GM12878 (cell line): ENCODE measurements at regions not wholly inside any gene's neighbourhood (a gene's known extent, or its start where the extent isn't known, plus 50 kb on each side); places are given as distances from the start of the nearest gene placed in this dataset.

Experiments
- ATAC-seq: fragments of 200-7000 bp; cut with Tn5 transposase; 3 replicates; pipeline ENCODE4 v1.9.1; 2020; ENCODE audit warnings: mild to moderate bottlenecking, moderate library complexity
- BruUV-seq: library from RNA; stranded (reverse); fragments of 400-500 nt; replicated peaks from 2 replicates; lab custom pipeline; 2021; lab: Mats Ljungman, UMichigan
- CTCF ChIA-PET: fragments of 300-600 bp; sonication (Branson Sonifier 250); formaldehyde crosslinking; extraction: SDS; loops from one replicate; lab custom pipeline; 2021; ENCODE audit warnings: inconsistent platforms; lab: Yijun Ruan, JAX
- POLR2A ChIA-PET: fragments of 350-600 bp; formaldehyde crosslinking; extraction: SDS; loops from one replicate; lab custom pipeline; 2021; ENCODE audit warnings: inconsistent platforms; lab: Charles Lee
- RAD21 ChIA-PET: fragments of 300-600 bp; sonication (Branson Sonifier 250); formaldehyde crosslinking; loops from one replicate; lab custom pipeline; 2023; ENCODE audit warnings: antibody characterized with exemption; ENCODE audit not compliant: unreplicated experiment; lab: Charles Lee
- SMC1A ChIA-PET: fragments of 300-600 bp; sonication (Branson Sonifier 250); formaldehyde crosslinking; loops from one replicate; lab custom pipeline; 2023; ENCODE audit not compliant: unreplicated experiment, uncharacterized antibody; lab: Charles Lee
- DNase-seq: peaks from one replicate; pipeline ENCODE4 v3.0.0-alpha.2; 2011; ENCODE audit warnings: low read depth, low spot score
- FAIRE-seq: peaks from 3 replicates; lab custom pipeline; 2011; peaks lifted over from hg19 to GRCh38; lab: Jason Lieb, UNC
- H2AFZ ChIP-seq: 2 replicates; pipeline ENCODE4 v1.6.0; 2011; ENCODE audit warnings: low read depth, low read length, control low read depth; ENCODE audit not compliant: control insufficient read depth
- H3K27ac ChIP-seq: 2 replicates; pipeline ENCODE4 v1.5.1; 2011; ENCODE audit warnings: control low read depth; ENCODE audit not compliant: control insufficient read depth, insufficient read depth
- H3K27me3 ChIP-seq, 2 experiments: replicated peaks in 1 of 2; 2 replicates each; pipeline versions ENCODE4 v1.6.0 to v1.6.1; 2011; ENCODE audit warnings: low read length in 1 of 2; ENCODE audit not compliant: control insufficient read depth in 2 of 2, insufficient read depth in 2 of 2
- H3K36me3 ChIP-seq, 2 experiments: 2 replicates each; pipeline ENCODE4 v1.5.1; 2011; ENCODE audit warnings: low read length in 1 of 2; ENCODE audit not compliant: control insufficient read depth in 2 of 2, insufficient read depth in 2 of 2
- H3K4me1 ChIP-seq: 2 replicates; pipeline ENCODE4 v1.6.1; 2011; ENCODE audit warnings: mild to moderate bottlenecking, low read length, moderate library complexity, mixed read lengths; ENCODE audit not compliant: control insufficient read depth, insufficient read depth
- H3K4me2 ChIP-seq: 2 replicates; pipeline ENCODE4 v1.6.0; 2011; ENCODE audit warnings: control low read depth; ENCODE audit not compliant: control insufficient read depth, insufficient read depth
- H3K4me3 ChIP-seq: fragments of 200-600 bp; sonication (generic); 2 replicates; pipeline ENCODE4 v1.5.1; 2016
- H3K79me2 ChIP-seq: 2 replicates; pipeline ENCODE4 v1.6.0; 2011; ENCODE audit warnings: low read length; ENCODE audit not compliant: control insufficient read depth, insufficient read depth
- H3K9ac ChIP-seq: 2 replicates; pipeline ENCODE4 v1.8.0; 2011; ENCODE audit warnings: low read length, control low read depth, mixed read lengths; ENCODE audit not compliant: control insufficient read depth, insufficient read depth
- H3K9me3 ChIP-seq: replicated peaks from 3 replicates; pipeline ENCODE4 v1.5.1; 2011; ENCODE audit warnings: mild to moderate bottlenecking, low read length; ENCODE audit not compliant: control insufficient read depth, insufficient read depth
- H4K20me1 ChIP-seq: 2 replicates; pipeline ENCODE4 v1.6.0; 2011; ENCODE audit not compliant: control insufficient read depth, insufficient read depth
- CTCF ChIP-seq, 3 experiments: IDR thresholded peaks in 2 of 3; conservative IDR thresholded peaks in 1 of 3; 2 replicates each; pipeline ENCODE4 v1.5.1; 2011; ENCODE audit warnings: low read depth in 3 of 3, low read length in 3 of 3, mild to moderate bottlenecking in 3 of 3, control low read depth in 2 of 3, moderate library complexity in 2 of 3, inconsistent platforms in 1 of 3, mixed read lengths in 1 of 3; ENCODE audit not compliant: control insufficient read depth in 2 of 3, insufficient read depth in 1 of 3; ENCODE audit errors: extremely low read depth in 1 of 3
- HDAC2 ChIP-seq: fragments of 200-600 bp; sonication (generic); IDR thresholded peaks from 2 replicates; pipeline ENCODE4 v1.6.1; 2017
- NFYA ChIP-seq: IDR thresholded peaks from 2 replicates; pipeline ENCODE4 v1.6.1; 2011; ENCODE audit warnings: low read depth, mild to moderate bottlenecking, low read length, improper control_type of control experiment, borderline replicate concordance
- NR2C2 ChIP-seq: IDR thresholded peaks from 2 replicates; pipeline ENCODE4 v1.6.1; 2011; ENCODE audit warnings: borderline replicate concordance, low read depth; ENCODE audit not compliant: control insufficient read depth, insufficient read length
- REST ChIP-seq: IDR thresholded peaks from 2 replicates; pipeline ENCODE4 v1.6.1; 2012; ENCODE audit warnings: mild to moderate bottlenecking, low read depth, low read length
- SKIL ChIP-seq: fragments of 450-650 bp; IDR thresholded peaks from 2 replicates; pipeline ENCODE4 v1.6.1; 2017; ENCODE audit warnings: mild to moderate bottlenecking, low read depth, inconsistent platforms; ENCODE audit not compliant: poor library complexity, severe bottlenecking
- SPI1 ChIP-seq: IDR thresholded peaks from 2 replicates; pipeline ENCODE4 v1.6.1; 2011; ENCODE audit warnings: low read depth, mild to moderate bottlenecking, low read length, moderate library complexity, borderline replicate concordance; ENCODE audit not compliant: insufficient read depth
- USF1 ChIP-seq: IDR thresholded peaks from 2 replicates; pipeline ENCODE4 v1.6.1; 2011; ENCODE audit warnings: borderline replicate concordance, low read depth, mild to moderate bottlenecking, moderate library complexity, mixed read lengths, low read length; ENCODE audit not compliant: insufficient read depth; ENCODE audit errors: extremely low read length
- WGBS: methylation state at CpG from one replicate; pipeline ENCODE4 v1.1.6; 2016; ENCODE audit warnings: low lambda C conversion rate; ENCODE audit not compliant: insufficient replicate concordance, insufficient coverage; ENCODE audit errors: missing lambda C conversion rate; 5-methylcytosine and 5-hydroxymethylcytosine counted together
- in situ Hi-C: fragments of 300-500 bp; cut with MboI; formaldehyde crosslinking; loops from 9 replicates; pipeline ENCODE4 v1.14.3; 2018; ENCODE audit warnings: mixed read lengths
- intact Hi-C: fragments of 100-400 bp; cut with micrococcal nuclease; formaldehyde crosslinking; loops from one replicate; pipeline ENCODE4 v1.14.2; 2022; ENCODE audit not compliant: unreplicated experiment

GRCh38 chr5:145539201-145539600 is 295.9 kb downstream of the PRELID2 start:
- DNase-seq: no peak
- Histone ChIP-seq H3K27ac (no peak overlapping the region), H3K4me3 (no peak overlapping the region), H3K27me3 (no peaks in the 10 kb centered on the region), H3K9me3 (no peaks in the 10 kb centered on the region), H3K79me2 (no peaks in the 10 kb centered on the region), H2AFZ (no peak overlapping the region), H3K36me3 (no peaks in the 10 kb centered on the region), H3K4me1 (no peaks in the 10 kb centered on the region), H4K20me1 (no peaks in the 10 kb centered on the region), H3K4me2 (no peak overlapping the region), H3K9ac (no peak overlapping the region)
- intact Hi-C loops: no loop called here
- ChIA-PET SMC1A (no interaction called here), RAD21 (no interaction called here), CTCF (no interaction called here), POLR2A (no interaction called here)
- no peak for TF ChIP-seq HDAC2
- no peak for TF ChIP-seq SPI1
- no peak for TF ChIP-seq USF1
- no peak for TF ChIP-seq NR2C2
- no peak for ATAC-seq
- FAIRE-seq: no peak
- in situ Hi-C loops: no loop called here
- 17% methylated on average over 2 of the region's 2 CpGs for WGBS
- no TSS peak for BruUV-seq

GRCh38 chr5:145536133-145536532 is 299.0 kb downstream of the PRELID2 start:
- FAIRE-seq: no peak
- no peaks in the 10 kb centered on the region for H3K4me1 ChIP-seq
- in situ Hi-C loops (no loop called here), intact Hi-C loops (no loop called here)
- no peaks in the 10 kb centered on the region for H4K20me1 ChIP-seq
- no peak overlapping the region for H3K27ac ChIP-seq
- H3K79me2 ChIP-seq: no peaks in the 10 kb centered on the region
- no peak overlapping the region for H3K9ac ChIP-seq
- 55% methylated on average over 4 of the region's 4 CpGs for WGBS
- H3K27me3 ChIP-seq: no peaks in the 10 kb centered on the region
- POLR2A ChIA-PET: no interaction called here
- no peak overlapping the region for H2AFZ ChIP-seq
- no peak overlapping the region for H3K4me3 ChIP-seq
- no peaks in the 10 kb centered on the region for H3K36me3 ChIP-seq
- no TSS peak for BruUV-seq
- RAD21 ChIA-PET: no interaction called here
- CTCF ChIA-PET: no interaction called here
- no peak for DNase-seq
- ATAC-seq: no peak
- H3K9me3 ChIP-seq: no peaks in the 10 kb centered on the region
- SMC1A ChIA-PET: interaction anchor here (0.8 kb wide), 1 partner anchor 8 kb away, joined by 3 read pairs; no protein-coding TSS in a partner anchor
- no peak overlapping the region for H3K4me2 ChIP-seq
- no peak for TF ChIP-seq CTCF (IDR thresholded peaks at IDR 0.05 in 2 of 3, conservative IDR thresholded peaks at IDR 0.05 in 1 of 3; ENCODE audit: control insufficient read depth in 2 of 3, extremely low read depth in 1 of 3, insufficient read depth in 1 of 3, low read depth in 3 of 3, low read length in 3 of 3)
- no peak for TF ChIP-seq NFYA
- TF ChIP-seq SKIL: no peak
- no peak for TF ChIP-seq REST
